Gastroesophageal sphincter (tissue), 3 donors: ENCODE measurements at regions not wholly inside any gene's neighbourhood (a gene's known extent, or its start where the extent isn't known, plus 50 kb on each side); places are given as distances from the start of the nearest gene placed in this dataset.

Experiments used
- CTCF ChIP-seq, 4 experiments: fragments of 200-600 bp in 2 of 4; fragments of 450-650 bp in 2 of 4; sonication (generic) in 1 of 4; IDR thresholded peaks; one replicate each; pipeline ENCODE4 v1.5.1; 2017 to 2019; ENCODE audit warnings: antibody characterized with exemption in 4 of 4, mild to moderate bottlenecking in 2 of 4, moderate library complexity in 2 of 4
- POLR2A ChIP-seq, 2 donors: fragments of 450-650 bp; IDR thresholded peaks; one replicate each; pipeline ENCODE4 v1.6.1; 2017; ENCODE audit warnings: antibody characterized with exemption in 2 of 2, mild to moderate bottlenecking in 2 of 2, moderate library complexity in 1 of 2
- POLR2AphosphoS5 ChIP-seq: sonication (generic); formaldehyde crosslinking; IDR thresholded peaks from one replicate; pipeline ENCODE4 v1.6.1; 2017; ENCODE audit warnings: antibody characterized with exemption

- TF ChIP-seq POLR2AphosphoS5: no peak
- no peak for TF ChIP-seq POLR2A (IDR thresholded peaks at IDR 0.05)
- no peak for TF ChIP-seq CTCF (IDR thresholded peaks at IDR 0.05)
These were observed 199.0 kb downstream of the HTR7 start for GRCh38 chr10:90658791-90659190.
